ENCODE measurements at regions not wholly inside any gene's neighbourhood (a gene's known extent, or its start where the extent isn't known, plus 50 kb on each side); places are given as distances from the start of the nearest gene placed in this dataset.

DNA sequence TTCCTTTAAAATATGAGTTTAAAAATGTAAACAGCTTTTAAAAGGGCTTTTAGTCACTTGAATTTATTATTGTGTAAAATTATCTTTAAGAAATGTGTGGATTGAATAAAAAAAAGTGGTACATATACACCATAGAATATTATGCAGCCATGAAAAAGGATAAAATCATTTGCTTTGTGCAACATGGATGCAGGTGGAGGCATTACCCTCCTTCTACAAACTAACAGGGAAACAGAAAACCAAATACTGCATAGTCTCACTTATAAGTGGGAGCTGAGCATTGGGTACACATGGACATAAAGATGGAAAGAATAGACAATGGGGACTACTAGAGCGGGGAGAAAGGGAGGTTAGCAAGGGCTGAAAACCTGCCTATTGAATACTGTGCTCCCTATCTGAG lies 999.3 kb downstream of the SLITRK5 start:
- intact Hi-C loops (cut with DNase I) = no loop called here
- H3K9me3 ChIP-seq = peaks cover 6% of the 10 kb centered on the region
- no peaks in the 10 kb centered on the region for H3K27me3 ChIP-seq (ENCODE audit: low read depth)
- no peak overlapping the region for H3K27ac ChIP-seq
- TF ChIP-seq CTCF (IDR thresholded peaks at IDR 0.05) = no peak
- no peaks in the 10 kb centered on the region for H3K4me1 ChIP-seq
- DNase-seq (no peak), ATAC-seq (no peak)
- no peak overlapping the region for H3K4me3 ChIP-seq
- H3K36me3 ChIP-seq = no peaks in the 10 kb centered on the region

GRCh38 chr13:88674841-88675240 lies 1003.7 kb downstream of the SLITRK5 start:
- no peak for TF ChIP-seq CTCF (IDR thresholded peaks at IDR 0.05)
- DNase-seq = no peak
- ATAC-seq = no peak
- Histone ChIP-seq H3K27me3 (ENCODE audit: low read depth) (no peaks in the 10 kb centered on the region), H3K36me3 (no peaks in the 10 kb centered on the region), H3K4me1 (no peaks in the 10 kb centered on the region), H3K4me3 (no peak overlapping the region), H3K27ac (no peak overlapping the region), H3K9me3 (peaks cover 6% of the 10 kb centered on the region)
- intact Hi-C loops (cut with DNase I) = no loop called here

GRCh38 chr13:88675347-88675996 lies 1004.3 kb downstream of the SLITRK5 start:
- DNase-seq (no peak), ATAC-seq (no peak)
- Histone ChIP-seq H3K4me3 (no peak overlapping the region), H3K9me3 (peaks cover under 1% of the 10 kb centered on the region), H3K27me3 (ENCODE audit: low read depth) (no peaks in the 10 kb centered on the region), H3K4me1 (no peaks in the 10 kb centered on the region), H3K36me3 (no peaks in the 10 kb centered on the region), H3K27ac (no peak overlapping the region)
- TF ChIP-seq CTCF (IDR thresholded peaks at IDR 0.05) = no peak
- intact Hi-C loops (cut with DNase I) = no loop called here

- intact Hi-C loops (cut with DNase I) = no loop called here
- no peak for TF ChIP-seq CTCF (IDR thresholded peaks at IDR 0.05)
- no peaks in the 10 kb centered on the region for H3K27me3 ChIP-seq (ENCODE audit: low read depth)
- H3K4me3 ChIP-seq = no peak overlapping the region
- no peaks in the 10 kb centered on the region for H3K36me3 ChIP-seq
- no peaks in the 10 kb centered on the region for H3K4me1 ChIP-seq
- no peaks in the 10 kb centered on the region for H3K9me3 ChIP-seq
- ATAC-seq = no peak
- no peak overlapping the region for H3K27ac ChIP-seq
- DNase-seq = no peak
Observed at GRCh38 chr13:88676016-88676415, 1004.8 kb downstream of the SLITRK5 start.

DNA sequence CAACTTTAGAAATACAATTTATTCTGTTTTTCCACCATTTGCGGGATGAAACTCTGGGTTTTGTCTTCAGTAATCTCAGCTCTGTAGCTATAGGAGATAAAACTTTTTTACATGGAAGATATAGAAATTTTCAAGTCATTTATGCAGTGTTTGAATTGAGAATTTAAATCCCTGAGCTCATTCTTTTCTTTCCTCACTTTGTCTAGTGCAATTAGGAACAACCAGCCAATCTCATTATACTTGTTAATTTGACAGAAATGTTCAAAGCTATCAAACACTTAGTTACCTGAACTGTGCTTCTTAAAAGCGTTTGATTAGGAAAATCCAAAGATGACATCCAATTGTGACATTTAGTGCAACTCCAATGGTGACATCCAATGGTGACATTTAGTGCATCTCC lies 1014.3 kb downstream of the SLITRK5 start:
- H3K27ac ChIP-seq = no peak overlapping the region
- ATAC-seq (no peak), DNase-seq (no peak)
- H3K9me3 ChIP-seq = no peaks in the 10 kb centered on the region
- TF ChIP-seq CTCF (IDR thresholded peaks at IDR 0.05) = no peak
- H3K4me3 ChIP-seq = no peak overlapping the region
- H3K27me3 ChIP-seq (ENCODE audit: low read depth) = no peaks in the 10 kb centered on the region
- H3K4me1 ChIP-seq = no peaks in the 10 kb centered on the region
- H3K36me3 ChIP-seq = no peaks in the 10 kb centered on the region
- intact Hi-C loops (cut with DNase I) = no loop called here

Measured in lower lobe of right lung (tissue), 2 donors.